ENCODE measurements at regions not wholly inside any gene's neighbourhood (a gene's known extent, or its start where the extent isn't known, plus 50 kb on each side); places are given as distances from the start of the nearest gene placed in this dataset.
A peak's percentile ranks its signal among the peaks of the same experiment; 100 is the strongest.

DNA sequence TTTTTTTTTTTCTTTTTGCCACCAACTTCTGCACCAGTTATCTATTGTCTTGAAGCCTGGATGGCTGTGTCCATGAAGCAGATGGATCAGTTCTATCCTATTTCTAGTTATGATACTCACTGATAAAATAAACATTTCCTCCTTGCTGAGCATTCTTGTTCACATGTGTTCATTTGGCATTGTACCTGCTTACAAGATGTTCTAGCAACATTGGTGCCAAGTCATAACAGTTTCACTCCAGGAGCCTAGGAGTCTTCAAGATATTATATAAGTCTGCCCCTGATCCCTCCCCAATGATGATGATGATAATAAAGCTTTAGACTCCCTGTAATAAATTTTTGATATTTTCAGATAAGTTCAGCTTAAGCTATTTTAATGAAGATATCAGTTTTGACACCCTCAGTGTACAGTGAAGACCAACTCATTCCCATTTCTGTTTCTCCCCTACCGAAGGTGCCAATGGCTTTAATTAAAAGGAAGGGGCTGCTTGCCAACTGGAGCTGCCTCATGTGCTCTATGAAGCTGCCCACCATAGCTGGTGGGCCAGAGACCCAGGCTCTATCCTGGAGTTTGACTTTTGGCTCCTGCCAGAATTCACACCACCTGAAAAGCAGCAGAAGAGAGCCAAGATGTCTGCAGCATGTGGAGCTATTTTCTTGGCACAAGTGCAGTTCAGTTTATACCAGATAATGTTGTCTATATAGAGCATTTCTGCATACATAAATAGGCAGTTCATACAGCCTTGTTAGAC lies 265.4 kb upstream of the TET2 start:
- DNase-seq (ENCODE audit: extremely low read depth, low read depth, low spot score) = no peak

DNA sequence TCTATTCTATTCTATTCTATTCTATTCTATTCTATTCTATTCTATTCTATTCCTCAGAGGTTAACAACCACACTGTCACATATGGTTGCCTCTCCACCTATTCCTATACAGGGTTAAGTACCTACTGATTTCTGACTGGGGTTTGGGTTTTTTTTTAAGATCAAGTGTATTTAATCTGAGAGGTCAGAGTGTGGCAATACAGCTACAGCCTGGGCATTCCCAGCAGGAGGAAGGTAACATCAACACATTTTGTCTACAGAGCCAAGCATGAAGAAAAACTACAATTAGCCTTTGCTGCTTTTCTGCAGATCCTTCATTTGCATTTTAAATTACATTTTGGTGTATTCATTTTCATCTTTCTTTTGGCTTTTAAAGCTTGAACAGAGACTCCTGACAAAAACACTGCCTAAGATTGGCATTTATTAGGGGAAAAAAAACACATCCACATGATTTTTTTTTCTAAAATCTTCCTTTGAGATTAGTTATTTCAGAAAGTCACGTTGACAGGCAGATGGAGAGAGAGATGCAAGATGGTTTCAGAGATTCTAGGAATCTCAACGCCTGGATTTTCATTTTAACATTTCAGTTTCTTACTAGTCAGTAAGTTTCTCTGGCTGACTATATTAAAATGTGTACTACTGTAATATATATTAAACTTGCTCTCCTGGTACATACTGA lies 255.9 kb upstream of the TET2 start:
- no peak for DNase-seq (ENCODE audit: extremely low read depth, low read depth, low spot score)

- DNase-seq (ENCODE audit: extremely low read depth, low read depth, low spot score) = no peak
These were observed 249.7 kb upstream of the TET2 start for GRCh38 chr4:104896660-104897645.

- no peak for DNase-seq (ENCODE audit: extremely low read depth, low read depth, low spot score)
These were observed 246.8 kb upstream of the TET2 start for GRCh38 chr4:104899863-104900262.

- no peak for DNase-seq (ENCODE audit: extremely low read depth, low read depth, low spot score)
These were observed 245.2 kb upstream of the TET2 start for GRCh38 chr4:104901438-104901837.

GRCh38 chr4:104901961-104902605 lies 244.6 kb upstream of the TET2 start:
- no peak for DNase-seq (ENCODE audit: extremely low read depth, low read depth, low spot score)

- no peak for DNase-seq (ENCODE audit: extremely low read depth, low read depth, low spot score)
These were observed 241.6 kb upstream of the TET2 start for GRCh38 chr4:104905065-104905464.

GRCh38 chr4:104905546-104905945 lies 241.1 kb upstream of the TET2 start:
- DNase-seq (ENCODE audit: extremely low read depth, low read depth, low spot score) = no peak

GRCh38 chr4:104906276-104906675 lies 240.4 kb upstream of the TET2 start:
- no peak for DNase-seq (ENCODE audit: extremely low read depth, low read depth, low spot score)

DNA sequence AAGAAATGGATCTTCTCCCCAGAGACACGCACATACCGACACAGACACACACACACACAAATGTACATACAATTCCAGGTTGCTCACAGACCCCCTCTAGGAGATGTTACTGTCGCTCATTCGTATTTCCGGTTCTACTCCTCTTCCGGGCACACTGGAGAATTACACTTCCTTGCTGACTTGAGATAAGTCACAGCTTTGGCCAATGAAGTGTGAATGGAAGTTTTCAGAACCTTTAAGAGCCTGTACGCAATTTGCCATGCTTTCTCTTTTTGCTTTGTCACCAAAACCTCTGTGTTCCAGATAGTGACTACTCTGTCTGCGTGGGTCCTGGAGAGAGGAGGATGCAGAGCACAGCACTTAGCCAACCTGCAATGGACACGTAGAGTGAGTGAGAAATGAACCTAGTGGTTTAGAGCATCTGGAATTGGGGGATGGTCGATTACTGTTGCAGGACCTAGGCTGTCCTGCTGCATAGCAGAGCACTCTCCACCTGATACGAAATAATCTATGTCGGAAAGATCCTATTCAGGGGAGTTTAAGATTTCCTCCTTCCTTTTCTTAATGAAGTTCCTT lies 239.5 kb upstream of the TET2 start:
- no peak for DNase-seq (ENCODE audit: extremely low read depth, low read depth, low spot score)

GRCh38 chr4:104907991-104908390 lies 238.7 kb upstream of the TET2 start:
- DNase-seq (ENCODE audit: extremely low read depth, low read depth, low spot score) = no peak

GRCh38 chr4:104909376-104909775 lies 237.3 kb upstream of the TET2 start:
- DNase-seq (ENCODE audit: extremely low read depth, low read depth, low spot score) = no peak

DNA sequence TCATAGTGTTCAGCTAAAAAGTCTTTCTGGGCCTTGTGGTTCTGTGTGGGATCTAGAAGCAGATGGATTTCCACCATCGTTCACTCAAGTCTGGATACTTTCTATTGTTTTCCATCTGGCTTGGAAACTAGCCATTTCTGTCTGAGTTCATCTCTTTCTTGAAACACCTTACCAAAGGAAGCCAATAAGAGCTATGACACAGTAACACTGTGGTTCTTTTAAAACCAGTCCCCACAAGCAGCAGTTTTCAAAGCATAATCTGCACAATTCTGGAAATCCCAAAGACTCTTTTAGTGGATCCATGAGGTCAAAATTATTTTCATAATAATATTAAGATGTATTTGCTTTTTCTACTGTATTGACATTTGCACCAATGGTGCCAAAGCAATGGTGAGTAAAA lies 234.2 kb upstream of the TET2 start:
- DNase-seq (ENCODE audit: extremely low read depth, low read depth, low spot score) = no peak

DNA sequence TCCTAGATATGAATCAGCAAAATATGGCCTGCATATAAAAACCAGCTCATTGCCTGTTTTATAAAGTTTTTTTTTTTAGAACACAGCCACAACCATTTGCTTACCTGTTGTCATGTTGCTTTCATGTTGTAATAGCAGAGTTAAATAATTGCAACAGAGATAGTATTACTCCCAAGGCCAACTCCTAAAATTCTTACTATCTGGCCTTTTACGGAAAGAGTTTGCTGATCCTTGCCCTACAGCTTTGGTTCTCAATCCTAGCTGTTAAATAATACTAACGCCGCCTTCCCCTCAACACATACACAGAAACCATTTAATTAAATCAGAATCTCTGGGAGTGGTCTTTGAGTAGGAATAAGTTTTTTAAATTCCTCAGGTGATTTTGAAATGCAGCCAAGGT lies 231.3 kb upstream of the TET2 start:
- no peak for DNase-seq (ENCODE audit: extremely low read depth, low read depth, low spot score)

- DNase-seq (ENCODE audit: extremely low read depth, low read depth, low spot score) = no peak
These were observed 230.8 kb upstream of the TET2 start for GRCh38 chr4:104915864-104916263.

DNA sequence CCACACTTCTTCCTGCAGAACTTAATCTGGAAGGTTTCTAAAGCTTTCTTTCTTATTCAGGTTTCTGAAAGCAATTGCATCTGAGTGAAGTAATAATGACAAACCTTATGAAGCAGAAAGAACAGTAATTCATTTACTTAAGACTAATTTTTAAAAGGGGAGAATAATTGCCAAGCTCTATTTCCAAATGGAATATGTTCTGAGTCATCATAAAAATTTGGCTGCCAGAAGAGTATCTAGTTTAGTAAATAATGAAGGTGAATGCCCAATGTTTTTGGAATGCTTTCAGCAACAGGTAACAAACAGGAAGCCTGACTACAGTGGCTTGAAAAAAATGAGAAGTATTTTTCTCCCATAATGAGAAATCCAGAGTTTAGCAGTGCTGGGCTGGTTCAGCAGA lies 227.3 kb upstream of the TET2 start:
- DNase-seq (ENCODE audit: extremely low read depth, low read depth, low spot score) = no peak

- no peak for DNase-seq (ENCODE audit: extremely low read depth, low read depth, low spot score)
These were observed 216.4 kb upstream of the TET2 start for GRCh38 chr4:104930298-104930697.

DNA sequence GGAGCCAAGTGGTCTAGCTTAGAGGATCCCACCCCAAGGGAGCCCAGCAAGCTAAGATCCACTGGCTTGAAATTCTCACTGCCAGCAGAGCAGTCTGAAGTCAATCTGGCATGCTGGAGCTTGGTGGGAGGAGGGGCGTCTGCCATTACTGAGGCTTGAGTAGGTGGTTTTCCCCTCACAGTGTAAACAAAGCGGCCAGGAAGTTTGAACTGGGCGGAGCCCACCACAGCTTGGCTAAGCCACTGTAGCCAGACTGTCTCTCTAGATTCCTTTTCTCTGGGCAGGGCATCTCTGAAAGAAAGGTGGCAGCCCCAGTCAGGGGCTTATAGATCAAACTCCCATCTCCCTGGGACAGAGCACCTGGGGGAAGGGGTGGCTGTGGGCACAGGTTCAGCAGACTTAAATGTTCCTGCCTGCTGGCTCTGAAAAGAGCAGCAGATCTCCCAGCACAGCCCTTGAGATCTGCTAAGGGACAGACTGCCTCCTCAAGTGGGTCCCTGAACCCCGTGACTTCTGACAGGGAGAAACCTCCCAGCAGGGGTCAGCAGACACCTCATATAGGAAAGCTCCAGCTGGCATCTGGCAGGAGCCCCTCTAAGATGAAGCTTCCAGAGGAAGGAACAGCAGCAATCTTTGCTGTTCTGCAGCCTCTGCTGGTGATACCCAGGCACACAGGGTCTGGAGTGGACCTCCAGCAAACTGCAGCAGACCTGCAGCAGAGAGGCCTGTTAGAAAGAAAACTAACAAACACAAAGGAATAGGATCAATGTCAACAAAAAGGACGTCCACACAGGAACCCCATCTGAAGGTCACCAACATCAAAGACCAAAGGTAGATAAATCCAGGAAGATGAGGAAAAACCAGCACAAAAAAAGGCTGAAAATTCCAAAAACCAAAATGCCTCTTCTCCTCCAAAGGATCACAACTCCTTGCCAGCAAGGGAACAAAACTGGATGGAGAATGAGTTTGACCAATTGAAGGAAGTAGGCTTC lies 215.6 kb upstream of the TET2 start:
- DNase-seq (ENCODE audit: extremely low read depth, low read depth, low spot score) = peak; percentile 5

DNA sequence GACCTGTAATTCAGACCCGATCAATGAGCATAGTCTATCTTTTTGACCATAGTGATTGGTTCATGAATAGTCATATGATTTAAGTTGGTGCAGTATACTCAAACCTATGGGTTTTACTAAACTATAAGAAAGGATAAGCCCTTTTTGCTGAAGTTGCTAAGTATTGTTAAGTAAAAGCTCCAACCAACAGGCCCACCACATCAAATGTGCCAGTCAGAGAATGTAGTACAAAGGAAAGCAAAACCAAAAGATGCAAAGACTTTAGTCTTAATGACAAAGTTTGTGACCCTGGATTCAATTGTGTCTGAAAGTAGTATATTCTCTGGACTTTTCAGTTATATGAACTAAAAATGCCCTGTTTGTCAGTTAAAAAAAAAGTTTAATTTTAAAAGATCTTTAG lies 208.1 kb upstream of the TET2 start:
- no peak for DNase-seq (ENCODE audit: extremely low read depth, low read depth, low spot score)
